ENCODE measurements at regions not wholly inside any gene's neighbourhood (a gene's known extent, or its start where the extent isn't known, plus 50 kb on each side); places are given as distances from the start of the nearest gene placed in this dataset.

- Histone ChIP-seq H3K27ac (ENCODE audit: low read depth, low read length) (no peak overlapping the region), H4K8ac (ENCODE audit: low read depth, low read length) (no peak overlapping the region), H3K4me2 (ENCODE audit: low read length) (no peak overlapping the region), H4K5ac (ENCODE audit: low read length) (no peak overlapping the region), H3K79me1 (ENCODE audit: low read length) (no peaks in the 10 kb centered on the region), H2BK15ac (replicated peaks; ENCODE audit: low read depth) (no peak overlapping the region), H3K27me3 (ENCODE audit: insufficient read depth, low read length, poor library complexity) (no peaks in the 10 kb centered on the region), H3K4ac (ENCODE audit: low read depth, low read length) (no peak overlapping the region), H2BK5ac (ENCODE audit: low read length) (no peak overlapping the region), H3K56ac (ENCODE audit: low read length) (no peak overlapping the region), H3K18ac (ENCODE audit: low read length) (no peak overlapping the region), H3K4me3 (ENCODE audit: low read length) (no peak overlapping the region), H2AK5ac (ENCODE audit: low read length) (no peak overlapping the region), H3K36me3 (ENCODE audit: control insufficient read depth, insufficient read depth, low read length) (no peaks in the 10 kb centered on the region), H3K9ac (ENCODE audit: low read length) (no peak overlapping the region), H2BK120ac (ENCODE audit: low read depth, low read length) (no peak overlapping the region), H3K79me2 (ENCODE audit: control insufficient read depth, insufficient read depth, low read length) (no peaks in the 10 kb centered on the region), H3K23ac (ENCODE audit: low read length) (no peak overlapping the region), H3K4me1 (ENCODE audit: control insufficient read depth, low read depth, low read length) (no peaks in the 10 kb centered on the region)
- WGBS (ENCODE audit: extremely low coverage, insufficient coverage, low lambda C conversion rate), result no CpG with 5 or more reads among the region's 14 CpGs
- no peak for DNase-seq
Observed at GRCh38 chr10:131448883-131449282, 137.4 kb upstream of the TCERG1L start.

DNA sequence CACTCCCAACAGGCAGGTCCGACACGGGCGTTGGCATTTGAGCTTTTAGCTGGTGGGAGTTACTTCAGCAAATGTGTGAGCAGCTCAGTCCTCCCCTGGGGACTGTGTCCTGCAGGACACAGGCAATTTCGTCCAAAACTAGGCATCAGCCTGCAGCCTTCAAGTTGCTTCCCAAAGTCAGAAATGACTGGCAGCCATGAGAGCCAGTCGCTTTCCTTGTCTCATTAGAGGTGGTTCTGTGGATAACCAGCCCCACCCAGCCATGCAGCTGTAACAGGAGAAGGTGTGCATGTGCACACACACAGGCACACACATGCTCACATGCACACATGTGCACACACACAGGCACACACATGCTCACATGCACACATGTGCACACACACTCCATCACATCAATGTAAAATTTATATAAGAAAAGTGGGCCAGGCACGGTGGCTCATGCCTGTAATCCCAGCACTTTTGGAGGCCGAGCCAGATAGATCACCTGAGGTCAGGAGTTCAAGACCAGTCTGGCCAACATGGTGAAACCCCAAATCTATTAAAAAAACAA, 138.8 kb upstream of the TCERG1L start:
- no peak overlapping the region for H3K56ac ChIP-seq (ENCODE audit: low read length)
- no CpG with 5 or more reads among the region's 7 CpGs for WGBS (ENCODE audit: extremely low coverage, insufficient coverage, low lambda C conversion rate)
- no peak overlapping the region for H2BK15ac ChIP-seq (replicated peaks; ENCODE audit: low read depth)
- H3K9ac ChIP-seq (ENCODE audit: low read length), result no peak overlapping the region
- H3K79me1 ChIP-seq (ENCODE audit: low read length), result no peaks in the 10 kb centered on the region
- no peak overlapping the region for H3K18ac ChIP-seq (ENCODE audit: low read length)
- no peaks in the 10 kb centered on the region for H3K36me3 ChIP-seq (ENCODE audit: control insufficient read depth, insufficient read depth, low read length)
- DNase-seq, result peak; percentile 16
- no peak overlapping the region for H3K27ac ChIP-seq (ENCODE audit: low read depth, low read length)
- no peaks in the 10 kb centered on the region for H3K79me2 ChIP-seq (ENCODE audit: control insufficient read depth, insufficient read depth, low read length)
- H2AK5ac ChIP-seq (ENCODE audit: low read length), result no peak overlapping the region
- no peaks in the 10 kb centered on the region for H3K27me3 ChIP-seq (ENCODE audit: insufficient read depth, low read length, poor library complexity)
- H3K4me1 ChIP-seq (ENCODE audit: control insufficient read depth, low read depth, low read length), result no peaks in the 10 kb centered on the region
- no peak overlapping the region for H3K4me3 ChIP-seq (ENCODE audit: low read length)
- H3K23ac ChIP-seq (ENCODE audit: low read length), result no peak overlapping the region
- H2BK120ac ChIP-seq (ENCODE audit: low read depth, low read length), result no peak overlapping the region
- H4K5ac ChIP-seq (ENCODE audit: low read length), result no peak overlapping the region
- H3K4me2 ChIP-seq (ENCODE audit: low read length), result no peak overlapping the region
- no peak overlapping the region for H3K4ac ChIP-seq (ENCODE audit: low read depth, low read length)
- no peak overlapping the region for H2BK5ac ChIP-seq (ENCODE audit: low read length)
- H4K8ac ChIP-seq (ENCODE audit: low read depth, low read length), result no peak overlapping the region

GRCh38 chr10:131451407-131452015, 140.0 kb upstream of the TCERG1L start:
- H3K9ac ChIP-seq (ENCODE audit: low read length), result no peak overlapping the region
- H3K4me3 ChIP-seq (ENCODE audit: low read length), result no peak overlapping the region
- H2BK5ac ChIP-seq (ENCODE audit: low read length), result no peak overlapping the region
- DNase-seq, result no peak
- no peaks in the 10 kb centered on the region for H3K27me3 ChIP-seq (ENCODE audit: insufficient read depth, low read length, poor library complexity)
- H3K27ac ChIP-seq (ENCODE audit: low read depth, low read length), result no peak overlapping the region
- no peak overlapping the region for H2AK5ac ChIP-seq (ENCODE audit: low read length)
- no peak overlapping the region for H3K4ac ChIP-seq (ENCODE audit: low read depth, low read length)
- no peak overlapping the region for H4K5ac ChIP-seq (ENCODE audit: low read length)
- H3K79me1 ChIP-seq (ENCODE audit: low read length), result no peaks in the 10 kb centered on the region
- no peak overlapping the region for H2BK120ac ChIP-seq (ENCODE audit: low read depth, low read length)
- no peak overlapping the region for H2BK15ac ChIP-seq (replicated peaks; ENCODE audit: low read depth)
- H3K4me2 ChIP-seq (ENCODE audit: low read length), result no peak overlapping the region
- WGBS (ENCODE audit: extremely low coverage, insufficient coverage, low lambda C conversion rate), result no CpG with 5 or more reads among the region's 7 CpGs
- H3K56ac ChIP-seq (ENCODE audit: low read length), result no peak overlapping the region
- H3K79me2 ChIP-seq (ENCODE audit: control insufficient read depth, insufficient read depth, low read length), result no peaks in the 10 kb centered on the region
- no peak overlapping the region for H3K18ac ChIP-seq (ENCODE audit: low read length)
- no peaks in the 10 kb centered on the region for H3K4me1 ChIP-seq (ENCODE audit: control insufficient read depth, low read depth, low read length)
- H4K8ac ChIP-seq (ENCODE audit: low read depth, low read length), result no peak overlapping the region
- no peaks in the 10 kb centered on the region for H3K36me3 ChIP-seq (ENCODE audit: control insufficient read depth, insufficient read depth, low read length)
- H3K23ac ChIP-seq (ENCODE audit: low read length), result no peak overlapping the region

- DNase-seq, result peak; percentile 89
- Histone ChIP-seq H3K23ac (ENCODE audit: low read length) (no peak overlapping the region), H2BK5ac (ENCODE audit: low read length) (no peak overlapping the region), H4K8ac (ENCODE audit: low read depth, low read length) (no peak overlapping the region), H3K27me3 (ENCODE audit: insufficient read depth, low read length, poor library complexity) (no peaks in the 10 kb centered on the region), H3K18ac (ENCODE audit: low read length) (no peak overlapping the region), H3K4me3 (ENCODE audit: low read length) (peak overlapping the region; percentile 14), H3K4me2 (ENCODE audit: low read length) (peak overlapping the region; percentile 87), H4K5ac (ENCODE audit: low read length) (no peak overlapping the region), H3K56ac (ENCODE audit: low read length) (peak overlapping the region; percentile 88), H3K4ac (ENCODE audit: low read depth, low read length) (no peak overlapping the region), H2AK5ac (ENCODE audit: low read length) (no peak overlapping the region), H3K36me3 (ENCODE audit: control insufficient read depth, insufficient read depth, low read length) (no peaks in the 10 kb centered on the region), H3K9ac (ENCODE audit: low read length) (peak overlapping the region; percentile 53), H3K4me1 (ENCODE audit: control insufficient read depth, low read depth, low read length) (no peaks in the 10 kb centered on the region), H2BK120ac (ENCODE audit: low read depth, low read length) (no peak overlapping the region), H3K27ac (ENCODE audit: low read depth, low read length) (no peak overlapping the region), H2BK15ac (replicated peaks; ENCODE audit: low read depth) (no peak overlapping the region), H3K79me1 (ENCODE audit: low read length) (no peaks in the 10 kb centered on the region), H3K79me2 (ENCODE audit: control insufficient read depth, insufficient read depth, low read length) (no peaks in the 10 kb centered on the region)
- WGBS (ENCODE audit: extremely low coverage, insufficient coverage, low lambda C conversion rate), result no CpG with 5 or more reads among the region's 33 CpGs
Observed at GRCh38 chr10:131452926-131453720, 141.6 kb upstream of the TCERG1L start.

DNA sequence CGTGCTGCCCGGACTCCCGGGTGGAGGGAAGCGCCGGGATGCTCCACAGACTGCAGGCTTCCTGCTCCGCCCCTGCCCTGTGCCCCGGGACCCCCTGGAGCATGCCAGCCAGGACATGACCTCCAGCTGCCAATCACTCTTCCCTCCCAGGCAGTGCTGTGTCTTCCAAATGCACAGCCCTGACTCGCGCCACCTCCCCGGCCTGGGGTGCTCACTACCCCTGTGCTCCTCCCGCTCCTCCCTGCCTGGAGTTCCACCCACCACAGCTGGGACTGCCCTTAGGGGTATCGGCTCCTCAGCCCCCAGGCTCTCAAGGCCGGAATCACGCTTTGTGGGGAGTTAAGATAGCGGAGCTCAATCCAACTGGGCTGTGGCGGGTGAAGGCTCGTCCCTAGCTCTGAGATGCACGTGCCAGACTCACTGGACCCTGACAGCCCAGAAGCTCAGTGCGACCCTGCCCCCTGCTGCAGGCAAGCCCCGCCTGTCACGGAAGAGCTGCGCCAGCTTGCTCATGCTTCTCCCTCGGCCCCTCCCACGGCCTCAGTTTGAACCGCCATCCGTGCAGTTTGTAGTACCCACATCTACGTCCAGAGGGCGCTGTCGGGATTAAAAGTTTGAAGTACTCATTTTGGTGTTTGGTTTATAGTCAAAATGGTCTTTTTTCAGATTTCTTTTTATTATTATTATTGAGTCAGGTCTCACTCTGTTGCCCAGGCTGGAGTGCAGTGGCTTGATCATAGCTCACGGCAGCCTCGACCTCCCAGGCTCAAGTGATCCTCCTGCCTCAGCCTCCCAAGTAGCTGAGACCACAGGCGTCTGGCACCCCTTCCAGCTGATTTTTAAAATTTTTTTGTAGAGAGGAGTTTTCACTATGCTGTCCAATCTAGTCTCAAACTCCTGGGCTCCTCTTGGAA, 142.5 kb upstream of the TCERG1L start:
- no peaks in the 10 kb centered on the region for H3K79me2 ChIP-seq (ENCODE audit: control insufficient read depth, insufficient read depth, low read length)
- H3K4me1 ChIP-seq (ENCODE audit: control insufficient read depth, low read depth, low read length), result no peaks in the 10 kb centered on the region
- peak; percentile 92 for DNase-seq
- no peak overlapping the region for H4K8ac ChIP-seq (ENCODE audit: low read depth, low read length)
- H3K4me2 ChIP-seq (ENCODE audit: low read length), result peak overlapping the region; percentile 87
- no peak overlapping the region for H2AK5ac ChIP-seq (ENCODE audit: low read length)
- no CpG with 5 or more reads among the region's 32 CpGs for WGBS (ENCODE audit: extremely low coverage, insufficient coverage, low lambda C conversion rate)
- peak overlapping the region; percentile 88 for H3K56ac ChIP-seq (ENCODE audit: low read length)
- H2BK15ac ChIP-seq (replicated peaks; ENCODE audit: low read depth), result no peak overlapping the region
- no peak overlapping the region for H3K23ac ChIP-seq (ENCODE audit: low read length)
- H3K9ac ChIP-seq (ENCODE audit: low read length), result peak overlapping the region; percentile 53
- peak overlapping the region; percentile 14 for H3K4me3 ChIP-seq (ENCODE audit: low read length)
- H3K79me1 ChIP-seq (ENCODE audit: low read length), result no peaks in the 10 kb centered on the region
- no peak overlapping the region for H4K5ac ChIP-seq (ENCODE audit: low read length)
- no peak overlapping the region for H3K27ac ChIP-seq (ENCODE audit: low read depth, low read length)
- no peak overlapping the region for H2BK5ac ChIP-seq (ENCODE audit: low read length)
- no peak overlapping the region for H3K4ac ChIP-seq (ENCODE audit: low read depth, low read length)
- H3K18ac ChIP-seq (ENCODE audit: low read length), result no peak overlapping the region
- no peak overlapping the region for H2BK120ac ChIP-seq (ENCODE audit: low read depth, low read length)
- no peaks in the 10 kb centered on the region for H3K36me3 ChIP-seq (ENCODE audit: control insufficient read depth, insufficient read depth, low read length)
- H3K27me3 ChIP-seq (ENCODE audit: insufficient read depth, low read length, poor library complexity), result no peaks in the 10 kb centered on the region
